ENCODE measurements at regions not wholly inside any gene's neighbourhood (a gene's known extent, or its start where the extent isn't known, plus 50 kb on each side); places are given as distances from the start of the nearest gene placed in this dataset.

DNA sequence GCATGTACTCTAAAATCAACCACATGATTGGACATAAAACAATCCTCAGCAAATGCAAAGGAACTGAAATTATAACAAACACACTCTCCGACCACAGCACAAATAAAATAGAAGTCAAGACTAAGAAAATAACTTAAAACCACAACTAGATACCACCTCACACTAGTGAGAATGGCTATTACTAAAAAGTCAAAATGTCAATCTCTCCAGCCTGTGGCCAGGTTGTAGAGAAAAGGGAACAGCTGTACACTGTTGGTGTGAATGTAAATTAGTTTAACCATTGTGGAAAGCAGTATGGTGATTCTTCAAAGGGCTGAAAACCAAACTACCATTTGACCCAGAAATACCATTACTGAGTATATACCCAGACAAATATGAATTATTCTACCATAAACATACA is 1025.7 kb upstream of the TENM4 start:
- no peak overlapping the region for H3K4me3 ChIP-seq (ENCODE audit: low read length)
- DNase-seq (no peak), ATAC-seq (no peak)
- no peaks in the 10 kb centered on the region for H3K9me3 ChIP-seq (ENCODE audit: control insufficient read depth, low read length)
- intact Hi-C loops (cut with DNase I), result no loop called here
- H3K27me3 ChIP-seq (ENCODE audit: control insufficient read depth, insufficient read depth), result no peaks in the 10 kb centered on the region
- WGBS, result 93% methylated on average over 1 of the region's 1 CpG
- no peaks in the 10 kb centered on the region for H3K4me1 ChIP-seq (ENCODE audit: control insufficient read depth, insufficient read depth, low read length)
- H3K27ac ChIP-seq (ENCODE audit: low read length), result no peak overlapping the region

DNA sequence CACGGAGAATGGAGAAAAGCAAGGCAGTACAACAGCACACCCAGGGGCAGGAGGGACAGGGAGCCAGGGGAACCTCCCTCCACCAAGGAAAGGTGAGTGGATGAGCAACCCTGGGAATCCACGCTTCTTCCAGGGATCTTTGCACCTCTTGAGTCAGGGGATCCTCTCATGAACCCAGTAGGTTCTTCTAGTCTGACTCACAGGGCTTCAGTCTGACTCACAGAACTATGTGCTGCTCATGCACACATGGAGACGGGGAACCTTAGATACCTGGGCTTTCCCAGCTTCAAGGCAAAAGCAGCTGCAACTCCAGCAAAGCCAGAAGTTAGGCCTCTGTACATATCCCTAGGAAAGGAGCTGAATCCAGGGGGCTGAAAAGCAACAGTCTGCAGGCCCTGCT is 1021.4 kb upstream of the TENM4 start:
- no peaks in the 10 kb centered on the region for H3K9me3 ChIP-seq (ENCODE audit: control insufficient read depth, low read length)
- no peak overlapping the region for H3K27ac ChIP-seq (ENCODE audit: low read length)
- DNase-seq, result no peak
- intact Hi-C loops (cut with DNase I), result no loop called here
- no peak overlapping the region for H3K4me3 ChIP-seq (ENCODE audit: low read length)
- H3K27me3 ChIP-seq (ENCODE audit: control insufficient read depth, insufficient read depth), result no peaks in the 10 kb centered on the region
- WGBS, result 81% methylated on average over 3 of the region's 3 CpGs
- no peaks in the 10 kb centered on the region for H3K4me1 ChIP-seq (ENCODE audit: control insufficient read depth, insufficient read depth, low read length)
- ATAC-seq, result no peak

DNA sequence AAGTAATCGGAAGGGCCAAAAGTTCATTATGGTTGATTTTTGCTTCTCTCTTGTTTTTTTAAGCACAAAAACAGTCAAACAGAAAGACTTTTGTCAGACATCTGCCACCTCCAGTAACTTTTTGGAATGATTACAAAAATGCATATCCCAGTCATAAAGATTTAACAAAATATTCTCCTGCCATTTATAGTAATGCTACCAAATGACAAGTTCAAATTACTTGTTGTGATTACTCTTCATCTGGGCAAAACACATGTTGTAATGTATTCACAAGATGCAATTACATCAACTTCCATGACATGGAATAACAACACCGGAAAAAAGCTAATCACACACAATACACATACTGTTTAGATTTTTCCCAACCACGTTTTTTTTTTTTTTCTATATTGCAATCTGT is 1017.5 kb upstream of the TENM4 start:
- ATAC-seq, result no peak
- no peak overlapping the region for H3K27ac ChIP-seq (ENCODE audit: low read length)
- 64% methylated on average over 3 of the region's 3 CpGs for whole genome bisulfite sequencing

DNA sequence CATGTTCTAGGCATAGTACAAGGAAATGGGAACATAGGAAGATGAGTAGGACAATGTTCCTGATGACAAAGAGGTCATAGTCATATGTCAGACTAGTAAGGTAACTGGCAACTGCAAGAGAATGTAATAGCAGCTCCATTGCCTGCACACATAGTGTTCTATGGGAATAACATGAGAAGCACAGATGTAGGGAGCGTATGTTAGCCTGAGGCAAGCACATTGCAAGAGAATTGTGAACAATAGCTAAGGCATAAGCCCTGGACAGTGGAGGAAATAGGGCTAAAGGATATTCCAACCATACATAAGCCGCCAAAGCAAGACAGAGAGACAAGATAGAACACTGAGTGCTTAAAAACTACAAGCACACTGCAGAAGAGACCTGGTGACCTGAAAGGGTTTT is 1017.0 kb upstream of the TENM4 start:
- Histone ChIP-seq H3K9me3 (ENCODE audit: control insufficient read depth, low read length) (no peaks in the 10 kb centered on the region), H3K27ac (ENCODE audit: low read length) (no peak overlapping the region), H3K4me3 (ENCODE audit: low read length) (no peak overlapping the region), H3K4me1 (ENCODE audit: control insufficient read depth, insufficient read depth, low read length) (no peaks in the 10 kb centered on the region), H3K27me3 (ENCODE audit: control insufficient read depth, insufficient read depth) (no peaks in the 10 kb centered on the region)
- intact Hi-C loops (cut with DNase I), result no loop called here
- WGBS, result 85% methylated on average over 2 of the region's 2 CpGs
- DNase-seq, result no peak
- ATAC-seq, result no peak

More for the DNA sequence above, 1017.5 kb upstream of the TENM4 start:
- no peaks in the 10 kb centered on the region for H3K9me3 ChIP-seq (ENCODE audit: control insufficient read depth, low read length)
- intact Hi-C loops (cut with DNase I), result no loop called here
- no peaks in the 10 kb centered on the region for H3K27me3 ChIP-seq (ENCODE audit: control insufficient read depth, insufficient read depth)
- no peak overlapping the region for H3K4me3 ChIP-seq (ENCODE audit: low read length)
- no peak for DNase-seq
- H3K4me1 ChIP-seq (ENCODE audit: control insufficient read depth, insufficient read depth, low read length), result no peaks in the 10 kb centered on the region

DNA sequence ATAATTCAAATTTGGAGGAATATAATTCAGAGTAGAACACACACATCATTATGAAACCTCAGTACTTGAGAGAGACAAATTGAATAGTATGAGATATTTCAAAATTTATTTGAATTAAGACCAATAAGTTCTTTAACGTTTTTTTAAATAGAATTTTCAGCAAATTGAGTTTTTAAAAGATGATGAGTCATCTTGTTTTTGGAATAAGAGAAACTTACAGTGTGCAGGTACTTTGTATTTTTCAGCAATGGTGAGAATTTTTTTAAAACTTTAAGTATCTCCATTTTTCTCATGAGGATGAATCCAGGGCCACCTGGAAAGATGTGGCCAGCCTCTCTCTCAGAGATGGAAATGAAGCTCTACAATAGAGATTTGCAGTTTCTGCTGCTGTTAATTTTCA is 1015.0 kb upstream of the TENM4 start:
- no peaks in the 10 kb centered on the region for H3K9me3 ChIP-seq (ENCODE audit: control insufficient read depth, low read length)
- DNase-seq, result no peak
- no peak overlapping the region for H3K4me3 ChIP-seq (ENCODE audit: low read length)
- no peak overlapping the region for H3K27ac ChIP-seq (ENCODE audit: low read length)
- ATAC-seq, result no peak
- 35% methylated on average over 1 of the region's 1 CpG for WGBS
- H3K27me3 ChIP-seq (ENCODE audit: control insufficient read depth, insufficient read depth), result no peaks in the 10 kb centered on the region
- H3K4me1 ChIP-seq (ENCODE audit: control insufficient read depth, insufficient read depth, low read length), result no peaks in the 10 kb centered on the region
- intact Hi-C loops (cut with DNase I), result no loop called here

DNA sequence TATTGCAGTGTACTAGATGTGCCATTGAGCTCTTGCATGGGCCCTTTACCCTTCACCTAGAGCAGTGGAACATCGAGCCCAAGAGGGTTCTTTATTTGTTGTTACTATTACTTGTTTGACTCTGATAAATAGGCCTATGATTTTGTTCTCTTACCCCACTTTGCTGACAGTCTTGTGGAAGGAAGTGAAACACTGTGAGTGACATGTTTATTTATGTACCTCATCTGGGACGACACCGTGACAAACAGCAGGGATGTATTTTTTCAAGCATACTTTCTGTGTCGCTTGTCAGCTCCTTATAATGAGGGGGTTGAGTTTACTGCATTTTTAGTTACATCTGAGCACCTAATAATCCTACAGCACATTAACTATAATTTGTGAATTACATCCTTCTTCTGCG is 1010.3 kb upstream of the TENM4 start:
- Histone ChIP-seq H3K9me3 (ENCODE audit: control insufficient read depth, low read length) (no peaks in the 10 kb centered on the region), H3K27ac (ENCODE audit: low read length) (no peak overlapping the region), H3K4me1 (ENCODE audit: control insufficient read depth, insufficient read depth, low read length) (no peaks in the 10 kb centered on the region), H3K4me3 (ENCODE audit: low read length) (no peak overlapping the region), H3K27me3 (ENCODE audit: control insufficient read depth, insufficient read depth) (no peaks in the 10 kb centered on the region)
- intact Hi-C loops (cut with DNase I), result no loop called here
- DNase-seq (no peak), ATAC-seq (no peak)
- 64% methylated on average over 5 of the region's 5 CpGs for WGBS

DNA sequence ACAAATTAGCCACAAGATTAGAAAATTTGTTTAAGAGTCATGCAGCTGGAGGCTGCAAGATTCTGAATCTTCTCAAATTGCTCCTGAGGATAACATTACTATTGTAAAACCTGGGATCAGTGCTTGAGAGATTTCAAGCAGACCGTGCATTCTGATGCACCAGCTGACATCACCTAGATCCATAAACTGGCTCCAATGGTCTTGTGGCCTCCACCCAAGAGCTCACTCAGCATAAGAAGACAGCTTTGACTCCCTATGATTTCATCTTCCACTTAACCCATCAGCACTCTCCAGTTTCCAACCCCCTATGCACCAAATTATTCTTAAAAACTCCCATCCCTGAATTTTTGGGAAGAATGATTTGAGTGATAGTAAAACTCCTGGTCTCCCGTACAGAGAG is 1007.9 kb upstream of the TENM4 start:
- Histone ChIP-seq H3K27ac (ENCODE audit: low read length) (no peak overlapping the region), H3K4me3 (ENCODE audit: low read length) (no peak overlapping the region), H3K9me3 (ENCODE audit: control insufficient read depth, low read length) (no peaks in the 10 kb centered on the region), H3K27me3 (ENCODE audit: control insufficient read depth, insufficient read depth) (no peaks in the 10 kb centered on the region), H3K4me1 (ENCODE audit: control insufficient read depth, insufficient read depth, low read length) (no peaks in the 10 kb centered on the region)
- 86% methylated on average over 2 of the region's 2 CpGs for WGBS
- DNase-seq, result no peak
- intact Hi-C loops (cut with DNase I), result no loop called here
- no peak for ATAC-seq

DNA sequence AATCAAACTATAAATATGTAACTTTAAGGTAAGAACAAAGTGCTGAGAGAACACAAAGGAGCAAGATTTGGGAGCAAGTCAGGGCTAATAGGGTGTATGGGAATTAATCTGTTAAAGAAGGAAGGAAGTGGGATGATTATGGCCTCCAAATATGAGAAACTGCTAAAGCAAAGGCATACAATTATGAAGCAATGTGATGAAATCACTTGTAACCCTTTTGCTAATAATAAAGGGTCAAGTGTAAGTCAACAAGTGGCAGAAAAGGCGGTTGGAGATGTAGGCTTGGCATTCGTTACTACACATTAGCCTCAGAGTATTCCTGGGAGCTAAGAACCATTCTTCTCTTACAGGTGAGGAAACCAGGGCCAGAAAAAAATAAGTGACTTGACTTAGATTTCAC is 1002.3 kb upstream of the TENM4 start:
- WGBS, result 31% methylated on average over 2 of the region's 2 CpGs

DNA sequence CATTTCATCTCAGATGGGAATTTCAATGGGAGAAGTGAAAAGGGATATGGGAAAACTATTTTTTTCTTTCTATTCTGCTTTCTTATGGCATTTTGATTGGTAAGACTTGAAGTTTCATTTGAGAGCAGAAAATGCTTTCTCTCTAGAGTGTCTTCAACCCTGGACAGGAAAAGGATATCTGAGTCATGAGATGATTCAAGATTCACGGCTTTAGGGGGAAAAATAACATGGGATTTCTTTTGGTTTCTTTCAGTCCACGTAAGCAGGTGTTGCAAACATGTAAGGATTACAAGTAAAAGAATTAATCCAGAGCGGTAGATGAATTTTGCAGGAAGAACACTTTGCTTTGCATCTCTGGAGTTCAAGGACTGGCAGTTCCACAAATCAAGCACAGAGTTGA is 1001.0 kb upstream of the TENM4 start:
- 75% methylated on average over 3 of the region's 3 CpGs for WGBS
- no peak for DNase-seq

More for the DNA sequence above, 1002.3 kb upstream of the TENM4 start:
- no peaks in the 10 kb centered on the region for H3K27me3 ChIP-seq (ENCODE audit: control insufficient read depth, insufficient read depth)
- DNase-seq (no peak), ATAC-seq (no peak)
- H3K27ac ChIP-seq (ENCODE audit: low read length), result no peak overlapping the region
- no peaks in the 10 kb centered on the region for H3K9me3 ChIP-seq (ENCODE audit: control insufficient read depth, low read length)
- H3K4me1 ChIP-seq (ENCODE audit: control insufficient read depth, insufficient read depth, low read length), result no peaks in the 10 kb centered on the region
- H3K4me3 ChIP-seq (ENCODE audit: low read length), result no peak overlapping the region
- intact Hi-C loops (cut with DNase I), result no loop called here

DNA sequence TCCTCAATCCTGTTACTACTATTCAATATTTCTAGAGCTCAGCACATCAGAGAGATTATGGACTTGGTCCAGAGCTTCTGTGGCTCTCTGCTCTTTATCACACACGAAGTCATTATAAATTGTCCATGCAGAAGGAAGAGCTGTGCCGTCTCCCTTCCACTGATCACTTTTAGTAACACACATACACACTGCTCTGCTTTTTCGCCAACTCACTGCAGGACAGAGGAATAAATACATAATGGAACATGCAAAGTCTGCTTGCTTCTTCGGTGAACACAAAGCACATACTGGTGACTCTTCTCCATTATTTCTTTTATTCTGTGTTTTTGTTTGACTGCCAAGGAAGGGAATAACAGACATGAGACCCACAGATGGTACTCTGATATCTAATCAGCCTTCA is 1000.0 kb upstream of the TENM4 start:
- ATAC-seq (no peak), DNase-seq (no peak)
- intact Hi-C loops (cut with DNase I), result no loop called here
- no peak overlapping the region for H3K27ac ChIP-seq (ENCODE audit: low read length)
- no peaks in the 10 kb centered on the region for H3K27me3 ChIP-seq (ENCODE audit: control insufficient read depth, insufficient read depth)
- 28% methylated on average over 4 of the region's 4 CpGs for WGBS
- H3K4me1 ChIP-seq (ENCODE audit: control insufficient read depth, insufficient read depth, low read length), result no peaks in the 10 kb centered on the region
- no peaks in the 10 kb centered on the region for H3K9me3 ChIP-seq (ENCODE audit: control insufficient read depth, low read length)
- no peak overlapping the region for H3K4me3 ChIP-seq (ENCODE audit: low read length)

More for the DNA sequence above, 1001.0 kb upstream of the TENM4 start:
- no peaks in the 10 kb centered on the region for H3K4me1 ChIP-seq (ENCODE audit: control insufficient read depth, insufficient read depth, low read length)
- no peaks in the 10 kb centered on the region for H3K27me3 ChIP-seq (ENCODE audit: control insufficient read depth, insufficient read depth)
- no peaks in the 10 kb centered on the region for H3K9me3 ChIP-seq (ENCODE audit: control insufficient read depth, low read length)
- no peak overlapping the region for H3K4me3 ChIP-seq (ENCODE audit: low read length)
- no peak for ATAC-seq
- no peak overlapping the region for H3K27ac ChIP-seq (ENCODE audit: low read length)
- intact Hi-C loops (cut with DNase I), result no loop called here

DNA sequence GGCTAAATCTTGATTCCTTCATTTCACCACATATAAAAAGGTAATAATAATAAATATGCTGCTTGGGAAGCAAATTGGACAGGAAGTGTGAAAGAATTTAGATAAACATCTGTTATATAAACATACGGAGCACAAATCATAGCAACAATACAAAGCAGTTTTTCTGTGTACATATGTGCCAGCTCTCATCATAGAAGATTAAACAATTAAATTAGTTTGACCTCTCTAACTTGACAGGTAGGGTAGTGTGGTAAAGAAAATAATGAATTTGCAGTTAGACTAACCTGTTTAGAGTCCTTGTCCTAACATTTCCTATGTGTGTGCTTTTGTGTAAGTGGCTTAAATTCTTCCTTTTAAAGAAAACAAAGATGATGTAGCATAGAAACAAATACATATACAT is 995.7 kb upstream of the TENM4 start:
- H3K27me3 ChIP-seq (ENCODE audit: control insufficient read depth, insufficient read depth), result no peaks in the 10 kb centered on the region
- H3K4me1 ChIP-seq (ENCODE audit: control insufficient read depth, insufficient read depth, low read length), result no peaks in the 10 kb centered on the region
- DNase-seq, result no peak
- no peak overlapping the region for H3K27ac ChIP-seq (ENCODE audit: low read length)
- 62% methylated on average over 1 of the region's 1 CpG for WGBS
- intact Hi-C loops (cut with DNase I), result no loop called here
- H3K4me3 ChIP-seq (ENCODE audit: low read length), result no peak overlapping the region
- H3K9me3 ChIP-seq (ENCODE audit: control insufficient read depth, low read length), result no peaks in the 10 kb centered on the region
- no peak for ATAC-seq

DNA sequence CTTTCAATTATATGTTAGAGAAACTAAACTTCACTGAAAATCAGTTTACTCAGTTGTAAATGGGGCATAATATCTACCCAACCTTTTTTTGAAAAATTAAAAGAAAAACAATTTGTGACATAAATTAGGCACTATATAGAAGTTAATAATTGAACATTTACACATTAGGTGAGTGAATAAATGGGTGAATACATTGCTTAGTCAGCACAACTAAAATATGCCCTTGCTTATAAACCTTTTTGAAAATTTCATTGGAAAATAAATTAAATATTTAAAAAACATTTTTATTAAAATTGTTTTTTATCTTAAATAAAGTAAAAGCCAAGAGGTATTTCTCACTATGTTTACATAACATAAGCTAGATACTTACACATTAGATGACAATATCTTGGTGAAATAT is 994.5 kb upstream of the TENM4 start:
- DNase-seq, result no peak
- Histone ChIP-seq H3K27ac (ENCODE audit: low read length) (no peak overlapping the region), H3K9me3 (ENCODE audit: control insufficient read depth, low read length) (no peaks in the 10 kb centered on the region), H3K4me3 (ENCODE audit: low read length) (no peak overlapping the region), H3K27me3 (ENCODE audit: control insufficient read depth, insufficient read depth) (no peaks in the 10 kb centered on the region), H3K4me1 (ENCODE audit: control insufficient read depth, insufficient read depth, low read length) (no peaks in the 10 kb centered on the region)
- intact Hi-C loops (cut with DNase I), result no loop called here
- ATAC-seq, result no peak
